GM18520 (cell line): ENCODE measurements at regions not wholly inside any gene's neighbourhood (a gene's known extent, or its start where the extent isn't known, plus 50 kb on each side); places are given as distances from the start of the nearest gene placed in this dataset.
"Not testable (repeated sequence)": the region's sequence is repeated elsewhere in the genome, so short reads cannot be mapped to it uniquely, and the experiment has no call there.

Source experiments
- ATAC-seq: cut with Tn5 transposase; IDR thresholded peaks from one replicate; pipeline ENCODE4 v1.9.1; 2021; ENCODE audit not compliant: unreplicated experiment

DNA sequence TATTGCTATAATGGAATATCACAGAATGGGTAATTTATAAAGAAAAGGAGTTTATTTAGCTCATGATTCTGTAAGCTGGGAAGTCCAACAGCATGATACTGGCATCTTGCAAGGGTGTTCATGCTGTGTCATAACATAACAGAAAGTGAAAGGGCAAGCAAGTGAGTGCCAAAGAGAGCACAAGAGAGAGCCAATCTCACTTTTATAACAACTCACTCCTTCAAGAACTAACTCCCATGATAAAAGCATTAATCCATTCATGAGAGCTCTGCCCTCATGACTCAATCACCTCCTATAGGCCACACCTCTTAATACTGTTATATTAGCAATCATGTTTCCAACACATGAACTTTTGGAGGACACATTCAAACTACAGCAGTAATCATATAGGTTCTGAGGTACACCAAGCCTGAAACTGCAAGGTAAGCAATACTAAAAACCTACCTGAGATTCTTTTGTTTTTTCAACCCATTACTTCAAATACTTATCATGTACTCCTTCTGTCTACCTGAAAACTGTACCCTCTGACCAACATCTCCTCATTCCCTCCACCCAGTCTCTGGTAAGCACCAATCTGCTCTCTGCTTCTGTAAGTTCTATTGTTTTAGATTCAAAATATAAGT lies 219.7 kb downstream of the MTERF1 start:
- ATAC-seq: no peak

GRCh38 chr7:91661727-91662126 lies 218.8 kb downstream of the MTERF1 start:
- ATAC-seq: no peak

GRCh38 chr7:91668217-91668616 lies 212.3 kb downstream of the MTERF1 start:
- no peak for ATAC-seq

GRCh38 chr7:91671245-91671644 lies 209.3 kb downstream of the MTERF1 start:
- ATAC-seq: no peak

DNA sequence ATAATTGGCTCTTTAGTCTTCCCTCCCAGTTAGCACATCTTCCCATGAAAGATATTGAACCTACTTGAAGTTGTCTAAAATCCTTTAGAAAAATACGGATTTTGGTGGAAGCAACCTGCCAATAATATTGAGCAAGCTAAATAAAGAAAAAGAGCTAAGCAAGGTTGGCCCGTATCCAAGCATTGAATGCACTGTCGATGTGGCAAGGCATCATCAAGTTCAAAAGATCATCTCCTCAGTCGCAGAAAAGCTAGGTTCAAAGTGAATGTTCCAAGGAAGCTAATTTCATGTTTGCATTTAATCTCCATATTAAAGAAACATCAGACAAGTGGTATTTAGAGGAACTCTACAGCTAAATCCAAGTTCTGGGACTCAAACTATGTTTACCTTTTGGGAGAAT lies 206.0 kb downstream of the MTERF1 start:
- no peak for ATAC-seq

DNA sequence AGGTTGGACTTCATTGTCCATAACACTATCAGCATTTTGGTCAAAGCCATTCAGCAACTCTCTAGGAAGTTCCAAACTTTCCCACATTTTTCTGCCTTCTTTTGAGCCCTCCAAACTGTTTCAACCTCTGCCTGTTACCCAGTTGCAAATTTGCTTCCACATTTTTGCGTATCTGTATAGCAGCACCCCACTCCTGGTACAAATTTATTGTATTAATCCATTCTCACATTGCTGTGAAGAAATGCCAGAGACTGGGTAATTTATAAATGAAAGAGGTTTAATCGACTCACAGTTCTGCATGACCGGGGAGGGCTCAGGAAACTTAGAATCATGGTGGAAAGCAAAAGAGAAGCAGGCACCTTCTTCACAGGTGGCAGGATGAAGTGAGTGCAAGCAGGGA lies 198.8 kb downstream of the MTERF1 start:
- ATAC-seq: no peak

DNA sequence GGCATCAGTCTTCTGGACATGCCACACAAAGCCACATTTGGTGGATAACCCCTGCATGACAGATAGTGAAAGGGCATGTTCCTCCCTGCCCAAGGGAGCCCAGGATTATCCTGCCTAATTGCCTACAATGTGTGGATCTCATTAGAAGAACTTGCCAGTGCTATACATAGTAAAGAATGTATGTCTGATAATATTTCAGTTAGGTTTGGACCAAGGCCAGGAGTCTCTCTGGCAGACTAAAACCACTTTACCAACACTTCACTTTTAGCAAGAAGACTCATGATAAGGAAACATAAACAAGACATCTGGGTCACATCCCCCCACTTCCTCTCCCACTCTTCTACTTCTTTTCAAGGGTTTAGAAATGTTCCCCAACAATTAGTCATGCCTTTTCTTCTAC lies 196.7 kb downstream of the MTERF1 start:
- no peak for ATAC-seq

DNA sequence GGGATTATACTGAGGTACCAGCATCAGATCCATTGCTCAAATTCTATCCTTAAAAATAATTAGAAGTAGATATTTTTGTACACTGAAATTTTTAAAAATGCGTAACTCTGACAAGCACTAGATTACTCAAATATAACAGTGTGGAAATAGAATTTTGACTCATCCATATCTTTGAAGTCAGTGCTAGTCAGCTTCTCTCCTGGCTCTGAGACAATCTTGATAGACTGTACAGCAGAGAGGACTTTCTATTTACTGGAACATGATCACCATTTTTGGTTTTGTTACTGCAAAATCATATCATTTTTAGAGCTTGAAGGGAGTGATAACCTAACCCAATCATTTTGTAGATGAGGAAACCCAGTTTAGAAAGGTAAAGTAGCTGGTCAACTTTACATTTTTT lies 195.0 kb downstream of the MTERF1 start:
- ATAC-seq: no peak

DNA sequence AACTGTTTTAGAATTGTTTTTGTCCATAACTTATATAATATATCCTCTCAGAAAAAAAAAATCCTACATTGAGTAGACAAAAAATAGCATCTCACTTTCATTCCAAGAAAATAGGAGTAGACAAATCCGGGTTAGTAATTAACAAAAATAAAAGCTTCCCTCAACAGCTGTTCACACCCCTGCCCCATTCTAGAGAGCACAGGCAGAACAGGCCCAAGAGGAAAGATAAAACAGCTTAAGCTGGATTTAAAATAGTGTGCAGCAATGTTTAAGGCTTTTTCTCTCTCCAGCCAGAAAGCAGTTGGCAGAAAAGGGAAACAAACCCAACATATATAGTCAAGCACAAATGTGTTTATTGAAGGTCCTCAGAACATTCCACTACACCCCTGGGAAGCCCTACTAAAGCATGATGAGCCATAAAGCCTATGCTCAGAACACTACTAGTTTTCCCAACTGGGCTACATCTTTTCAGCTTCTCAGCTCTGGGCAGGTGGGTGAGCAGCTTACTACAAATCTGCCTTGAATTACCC lies 189.9 kb downstream of the MTERF1 start:
- ATAC-seq: no peak

GRCh38 chr7:91691865-91692264 lies 188.6 kb downstream of the MTERF1 start:
- no peak for ATAC-seq

GRCh38 chr7:91692800-91693199 lies 187.7 kb downstream of the MTERF1 start:
- no peak for ATAC-seq

- ATAC-seq: no peak
Observed at GRCh38 chr7:91694351-91694841, 186.1 kb downstream of the MTERF1 start.

DNA sequence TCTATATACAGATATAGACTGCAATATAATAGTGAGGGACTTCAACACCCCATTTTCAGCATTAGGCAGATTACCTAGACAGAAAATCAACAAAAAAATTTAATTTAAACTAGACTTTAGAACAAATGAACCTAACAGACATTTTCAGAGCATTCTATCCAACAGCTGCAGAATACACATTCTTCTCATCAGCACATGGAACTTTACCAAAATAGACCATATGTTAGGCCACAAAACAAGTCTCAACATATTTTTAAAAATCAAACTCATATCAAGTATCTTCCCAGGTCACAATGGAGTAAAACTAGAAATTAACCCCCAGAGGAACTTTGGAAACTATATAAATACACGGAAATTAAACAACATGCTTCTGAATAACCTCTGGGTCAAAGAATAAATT lies 169.6 kb downstream of the MTERF1 start:
- no peak for ATAC-seq

- ATAC-seq: no peak
Observed at GRCh38 chr7:91713669-91714068, 166.8 kb downstream of the MTERF1 start.

DNA sequence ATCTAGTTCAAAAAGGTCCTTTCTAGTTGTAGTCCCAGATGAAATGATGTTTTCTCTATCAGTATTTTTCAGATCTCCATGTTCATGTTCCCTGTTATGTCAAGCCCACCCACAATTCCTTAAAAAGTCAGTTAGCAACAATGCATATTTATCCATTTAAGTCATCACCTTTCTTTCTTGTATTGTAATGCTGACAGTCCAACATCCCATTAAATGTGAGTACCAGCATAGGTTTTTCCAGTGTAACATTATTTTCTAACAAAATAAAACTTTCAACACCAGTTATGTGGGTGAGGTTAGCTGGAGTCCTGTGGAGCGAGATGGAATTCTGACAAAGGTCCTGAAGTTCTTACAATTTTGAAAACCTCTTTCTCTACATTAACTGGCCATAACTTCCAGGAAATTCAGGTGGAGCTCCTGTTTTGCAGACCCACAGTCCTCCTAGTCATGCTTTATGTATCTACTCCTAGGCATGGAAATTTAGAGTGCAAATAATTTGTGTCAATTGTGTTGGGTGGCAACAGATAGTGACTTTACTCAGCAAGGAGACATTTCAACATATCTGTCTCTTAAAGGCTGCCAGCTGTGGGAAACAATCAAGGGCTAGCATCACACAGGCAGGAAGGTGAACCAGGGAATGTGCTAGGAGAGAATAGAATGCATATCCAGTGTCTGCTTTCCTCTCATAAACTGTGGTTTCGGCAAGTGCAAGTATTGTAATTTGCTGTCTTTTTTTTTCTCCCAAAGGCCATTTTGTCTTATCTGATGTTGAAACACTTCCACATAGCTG lies 162.6 kb downstream of the MTERF1 start:
- no peak for ATAC-seq

DNA sequence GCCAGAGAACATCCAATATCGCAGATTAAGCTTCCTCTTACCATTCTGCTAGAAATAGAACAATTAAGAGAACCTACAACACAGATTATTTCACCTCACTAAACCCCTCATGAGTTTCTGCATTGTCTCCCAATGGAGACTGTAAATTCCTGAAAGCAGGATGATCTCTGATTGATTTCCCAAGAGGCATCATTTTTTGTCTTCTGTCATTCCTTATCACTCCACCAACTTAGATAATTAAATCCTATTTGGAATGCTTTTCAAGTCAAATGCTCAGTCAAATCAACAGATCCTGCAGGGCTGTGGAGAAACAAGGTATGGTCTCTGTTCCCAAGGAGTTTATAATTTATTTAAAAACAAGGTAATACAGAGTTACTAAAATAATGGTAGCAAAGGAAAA lies 161.5 kb downstream of the MTERF1 start:
- no peak for ATAC-seq

- ATAC-seq: no peak
Observed at GRCh38 chr7:91720260-91720937, 160.1 kb downstream of the MTERF1 start.

DNA sequence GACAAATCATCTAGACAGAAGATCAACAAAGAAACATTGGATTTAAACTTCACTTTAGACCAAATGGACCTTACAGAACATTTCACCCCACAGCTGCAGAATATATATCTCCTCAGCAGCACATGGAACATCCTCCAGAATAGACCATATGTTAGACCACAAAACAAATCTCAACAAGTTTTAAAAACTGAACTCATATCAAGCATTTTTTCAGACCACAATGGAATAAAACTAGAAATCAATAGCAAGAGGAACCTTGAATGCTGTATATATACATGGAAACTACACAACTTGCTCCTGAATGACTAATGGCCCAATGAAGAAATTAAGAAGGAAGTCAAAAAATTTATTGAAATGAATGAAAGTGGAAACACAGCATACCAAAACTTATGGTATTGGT lies 157.7 kb downstream of the MTERF1 start:
- no peak for ATAC-seq

- not testable (repeated sequence) for ATAC-seq
Observed at GRCh38 chr7:91729046-91729445, 151.5 kb downstream of the MTERF1 start.

- ATAC-seq: no peak
Observed at GRCh38 chr7:91731976-91732375, 148.5 kb downstream of the MTERF1 start.

GRCh38 chr7:91749418-91749817 lies 131.1 kb downstream of the MTERF1 start:
- ATAC-seq: no peak

- ATAC-seq: no peak
Observed at GRCh38 chr7:91750091-91750490, 130.4 kb downstream of the MTERF1 start.
